ENCODE measurements at regions not wholly inside any gene's neighbourhood (a gene's known extent, or its start where the extent isn't known, plus 50 kb on each side); places are given as distances from the start of the nearest gene placed in this dataset.

DNA sequence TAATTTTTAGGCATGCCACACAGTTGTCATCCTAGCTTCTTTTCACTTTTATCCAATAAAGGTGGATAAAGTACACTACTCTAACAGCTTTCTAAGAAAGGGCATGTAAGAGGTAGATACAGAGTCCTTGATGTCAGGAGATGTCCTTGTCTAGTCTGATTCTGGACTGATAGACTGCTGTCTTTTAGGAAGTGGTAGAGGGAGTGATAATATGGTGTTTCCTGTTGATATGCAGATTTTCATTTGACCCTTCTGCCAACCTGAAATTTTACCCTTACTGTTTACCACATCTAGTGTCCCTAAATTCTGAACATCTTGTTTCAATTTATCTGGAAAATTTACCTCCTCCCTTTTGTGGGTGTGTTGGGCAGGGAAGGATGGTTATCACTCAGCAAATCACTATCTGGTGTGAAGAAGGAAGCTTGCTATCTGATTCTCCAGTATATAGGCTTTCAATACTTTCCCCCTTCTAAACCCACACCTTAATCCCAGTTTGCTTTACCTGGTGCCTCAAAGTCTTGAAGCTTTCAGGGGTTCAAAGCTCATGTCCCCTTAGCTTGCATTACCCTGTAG lies 354.9 kb upstream of the SNX7 start:
- Histone ChIP-seq H3K27me3 (ENCODE audit: control insufficient read depth in 1 of 2, insufficient read depth in 1 of 2, low read length in 2 of 2) (no peaks in the 10 kb centered on the region), H3K9me3 (ENCODE audit: control insufficient read depth, low read length) (no peaks in the 10 kb centered on the region), H2BK120ac (ENCODE audit: low read depth, low read length) (no peak overlapping the region), H3K27ac (ENCODE audit: low read length, poor library complexity, severe bottlenecking) (no peak overlapping the region), H3K23ac (ENCODE audit: low read length in 2 of 2) (no peak overlapping the region), H3K4me2 (ENCODE audit: low read length, poor library complexity, severe bottlenecking) (no peak overlapping the region), H4K8ac (ENCODE audit: low read length) (no peak overlapping the region), H2AK5ac (ENCODE audit: low read length, severe bottlenecking) (no peak overlapping the region), H3K4me1 (ENCODE audit: control insufficient read depth, insufficient read depth, low read depth, low read length) (no peaks in the 10 kb centered on the region), H3K36me3 (ENCODE audit: control insufficient read depth in 1 of 2, insufficient read depth in 2 of 2, low read depth in 1 of 2, low read length in 2 of 2) (no peaks in the 10 kb centered on the region), H2BK12ac (ENCODE audit: low read length in 2 of 2) (no peak overlapping the region), H2BK15ac (ENCODE audit: low read depth, poor library complexity, severe bottlenecking) (no peak overlapping the region), H4K91ac (ENCODE audit: low read length) (no peak overlapping the region), H3K4ac (ENCODE audit: low read depth in 1 of 2, low read length in 2 of 2) (no peak overlapping the region), H3K14ac (ENCODE audit: low read length in 2 of 2) (no peak overlapping the region), H2AFZ (ENCODE audit: low read depth, low read length) (no peak overlapping the region), H3K18ac (ENCODE audit: low read depth in 1 of 2, low read length in 2 of 2) (no peak overlapping the region), H3K4me3 (ENCODE audit: insufficient read depth in 1 of 2, low read depth in 1 of 2, low read length in 2 of 2) (no peak overlapping the region), H2BK5ac (ENCODE audit: low read depth, low read length, poor library complexity, severe bottlenecking) (no peak overlapping the region), H3K9ac (ENCODE audit: low read length) (no peak overlapping the region), H3K79me1 (replicated peaks; ENCODE audit: low read length, poor library complexity, severe bottlenecking) (no peaks in the 10 kb centered on the region)
- no peak for DNase-seq

DNA sequence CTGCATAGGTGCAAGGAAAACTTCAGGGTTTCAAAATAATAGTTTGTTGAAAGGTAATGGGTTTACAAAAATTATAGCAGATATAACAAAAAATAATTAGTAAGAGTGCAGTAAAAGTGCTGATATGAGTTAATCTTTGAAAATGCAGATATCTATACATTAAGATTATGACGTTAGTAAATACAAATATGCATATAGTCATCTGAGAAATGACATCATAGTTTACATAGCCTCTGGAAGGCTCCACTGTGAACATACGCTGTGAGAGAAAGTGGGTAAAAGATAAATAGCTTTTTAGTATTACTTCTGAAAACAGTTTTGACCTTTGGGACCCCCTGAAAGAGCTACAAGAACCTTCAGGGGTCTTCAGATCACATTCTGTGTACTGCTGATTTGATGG lies 356.2 kb upstream of the SNX7 start:
- Histone ChIP-seq H4K8ac (ENCODE audit: low read length) (no peak overlapping the region), H3K4me1 (ENCODE audit: control insufficient read depth, insufficient read depth, low read depth, low read length) (no peaks in the 10 kb centered on the region), H3K23ac (ENCODE audit: low read length in 2 of 2) (no peak overlapping the region), H3K36me3 (ENCODE audit: control insufficient read depth in 1 of 2, insufficient read depth in 2 of 2, low read depth in 1 of 2, low read length in 2 of 2) (no peaks in the 10 kb centered on the region), H4K91ac (ENCODE audit: low read length) (no peak overlapping the region), H3K79me1 (replicated peaks; ENCODE audit: low read length, poor library complexity, severe bottlenecking) (no peaks in the 10 kb centered on the region), H3K4me3 (ENCODE audit: insufficient read depth in 1 of 2, low read depth in 1 of 2, low read length in 2 of 2) (no peak overlapping the region), H2AFZ (ENCODE audit: low read depth, low read length) (no peak overlapping the region), H2BK15ac (ENCODE audit: low read depth, poor library complexity, severe bottlenecking) (no peak overlapping the region), H3K9me3 (ENCODE audit: control insufficient read depth, low read length) (no peaks in the 10 kb centered on the region), H3K9ac (ENCODE audit: low read length) (no peak overlapping the region), H3K18ac (ENCODE audit: low read depth in 1 of 2, low read length in 2 of 2) (no peak overlapping the region), H3K14ac (ENCODE audit: low read length in 2 of 2) (no peak overlapping the region), H3K4me2 (ENCODE audit: low read length, poor library complexity, severe bottlenecking) (no peak overlapping the region), H2BK120ac (ENCODE audit: low read depth, low read length) (no peak overlapping the region), H3K27ac (ENCODE audit: low read length, poor library complexity, severe bottlenecking) (no peak overlapping the region), H3K4ac (ENCODE audit: low read depth in 1 of 2, low read length in 2 of 2) (no peak overlapping the region), H2AK5ac (ENCODE audit: low read length, severe bottlenecking) (no peak overlapping the region), H2BK12ac (ENCODE audit: low read length in 2 of 2) (no peak overlapping the region), H3K27me3 (ENCODE audit: control insufficient read depth in 1 of 2, insufficient read depth in 1 of 2, low read length in 2 of 2) (no peaks in the 10 kb centered on the region), H2BK5ac (ENCODE audit: low read depth, low read length, poor library complexity, severe bottlenecking) (no peak overlapping the region)
- no peak for DNase-seq
- WGBS = 57% methylated on average over 1 of the region's 2 CpGs

DNA sequence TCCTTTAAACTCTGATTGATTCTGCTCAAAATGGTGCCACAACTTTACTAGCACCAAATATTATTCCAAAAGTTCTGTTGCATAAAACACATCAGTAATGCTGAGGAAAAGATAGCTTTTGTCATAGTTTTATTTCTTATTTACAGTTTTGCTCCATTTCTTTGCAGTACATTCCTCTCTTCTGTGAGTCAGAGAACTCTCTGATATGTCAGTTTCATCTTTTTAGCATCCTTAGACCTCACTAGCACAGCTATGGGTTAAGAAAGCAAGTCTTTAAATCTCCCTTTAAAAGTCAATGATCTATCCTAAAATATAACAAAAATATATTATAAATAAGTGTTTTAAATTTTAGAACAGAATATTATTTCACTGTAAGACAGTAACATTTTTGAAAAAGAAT lies 356.6 kb upstream of the SNX7 start:
- no peak overlapping the region for H3K4me2 ChIP-seq (ENCODE audit: low read length, poor library complexity, severe bottlenecking)
- H2BK12ac ChIP-seq (ENCODE audit: low read length in 2 of 2) = no peak overlapping the region
- no peaks in the 10 kb centered on the region for H3K9me3 ChIP-seq (ENCODE audit: control insufficient read depth, low read length)
- H3K27me3 ChIP-seq (ENCODE audit: control insufficient read depth in 1 of 2, insufficient read depth in 1 of 2, low read length in 2 of 2) = no peaks in the 10 kb centered on the region
- H2BK5ac ChIP-seq (ENCODE audit: low read depth, low read length, poor library complexity, severe bottlenecking) = no peak overlapping the region
- H3K23ac ChIP-seq (ENCODE audit: low read length in 2 of 2) = no peak overlapping the region
- no peak overlapping the region for H4K91ac ChIP-seq (ENCODE audit: low read length)
- no peak overlapping the region for H2BK120ac ChIP-seq (ENCODE audit: low read depth, low read length)
- H3K36me3 ChIP-seq (ENCODE audit: control insufficient read depth in 1 of 2, insufficient read depth in 2 of 2, low read depth in 1 of 2, low read length in 2 of 2) = no peaks in the 10 kb centered on the region
- no peak overlapping the region for H3K9ac ChIP-seq (ENCODE audit: low read length)
- no peak for DNase-seq
- no peak overlapping the region for H3K14ac ChIP-seq (ENCODE audit: low read length in 2 of 2)
- H4K8ac ChIP-seq (ENCODE audit: low read length) = no peak overlapping the region
- no peak overlapping the region for H2AK5ac ChIP-seq (ENCODE audit: low read length, severe bottlenecking)
- H2AFZ ChIP-seq (ENCODE audit: low read depth, low read length) = no peak overlapping the region
- H3K18ac ChIP-seq (ENCODE audit: low read depth in 1 of 2, low read length in 2 of 2) = no peak overlapping the region
- no peak overlapping the region for H3K27ac ChIP-seq (ENCODE audit: low read length, poor library complexity, severe bottlenecking)
- H3K4me1 ChIP-seq (ENCODE audit: control insufficient read depth, insufficient read depth, low read depth, low read length) = no peaks in the 10 kb centered on the region
- no peaks in the 10 kb centered on the region for H3K79me1 ChIP-seq (replicated peaks; ENCODE audit: low read length, poor library complexity, severe bottlenecking)
- H3K4ac ChIP-seq (ENCODE audit: low read depth in 1 of 2, low read length in 2 of 2) = no peak overlapping the region
- H2BK15ac ChIP-seq (ENCODE audit: low read depth, poor library complexity, severe bottlenecking) = no peak overlapping the region
- no peak overlapping the region for H3K4me3 ChIP-seq (ENCODE audit: insufficient read depth in 1 of 2, low read depth in 1 of 2, low read length in 2 of 2)

DNA sequence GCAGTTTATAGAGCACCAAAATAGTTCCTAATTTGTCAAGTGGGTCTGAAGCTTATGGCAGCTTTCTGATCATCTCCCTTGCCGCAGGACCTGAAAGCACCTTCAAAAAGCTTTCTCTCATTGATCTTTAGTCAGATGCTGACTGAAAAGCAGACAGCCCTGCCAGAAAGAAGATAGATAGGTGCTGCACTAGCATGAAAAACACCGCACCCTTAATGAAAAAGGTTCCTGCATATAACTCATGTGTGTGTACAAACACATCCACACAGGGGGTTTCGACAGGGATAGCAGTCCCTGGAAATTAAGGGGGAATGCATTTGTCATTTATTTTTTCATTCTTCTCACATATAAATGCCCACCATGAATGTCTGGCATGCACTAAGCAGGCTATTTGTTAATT lies 361.7 kb upstream of the SNX7 start:
- Histone ChIP-seq H3K4me2 (ENCODE audit: low read length, poor library complexity, severe bottlenecking) (no peak overlapping the region), H2BK5ac (ENCODE audit: low read depth, low read length, poor library complexity, severe bottlenecking) (no peak overlapping the region), H2BK12ac (ENCODE audit: low read length in 2 of 2) (no peak overlapping the region), H3K9me3 (ENCODE audit: control insufficient read depth, low read length) (no peaks in the 10 kb centered on the region), H4K91ac (ENCODE audit: low read length) (no peak overlapping the region), H3K23ac (ENCODE audit: low read length in 2 of 2) (no peak overlapping the region), H2AFZ (ENCODE audit: low read depth, low read length) (no peak overlapping the region), H3K4me3 (ENCODE audit: insufficient read depth in 1 of 2, low read depth in 1 of 2, low read length in 2 of 2) (no peak overlapping the region), H2BK120ac (ENCODE audit: low read depth, low read length) (no peak overlapping the region), H3K27ac (ENCODE audit: low read length, poor library complexity, severe bottlenecking) (no peak overlapping the region), H2AK5ac (ENCODE audit: low read length, severe bottlenecking) (no peak overlapping the region), H3K36me3 (ENCODE audit: control insufficient read depth in 1 of 2, insufficient read depth in 2 of 2, low read depth in 1 of 2, low read length in 2 of 2) (no peaks in the 10 kb centered on the region), H3K9ac (ENCODE audit: low read length) (no peak overlapping the region), H3K18ac (ENCODE audit: low read depth in 1 of 2, low read length in 2 of 2) (no peak overlapping the region), H4K8ac (ENCODE audit: low read length) (no peak overlapping the region), H3K4ac (ENCODE audit: low read depth in 1 of 2, low read length in 2 of 2) (no peak overlapping the region), H3K79me1 (replicated peaks; ENCODE audit: low read length, poor library complexity, severe bottlenecking) (no peaks in the 10 kb centered on the region), H3K14ac (ENCODE audit: low read length in 2 of 2) (no peak overlapping the region), H2BK15ac (ENCODE audit: low read depth, poor library complexity, severe bottlenecking) (no peak overlapping the region), H3K27me3 (ENCODE audit: control insufficient read depth in 1 of 2, insufficient read depth in 1 of 2, low read length in 2 of 2) (no peaks in the 10 kb centered on the region), H3K4me1 (ENCODE audit: control insufficient read depth, insufficient read depth, low read depth, low read length) (no peaks in the 10 kb centered on the region)
- DNase-seq = no peak
- 86% methylated on average over 3 of the region's 3 CpGs for WGBS

Data from mesenchymal stem cell (in vitro differentiated cells and primary cell).